Smooth muscle cell of the brain vasculature (primary cell): ENCODE measurements at regions not wholly inside any gene's neighbourhood (a gene's known extent, or its start where the extent isn't known, plus 50 kb on each side); places are given as distances from the start of the nearest gene placed in this dataset.

Experiments
- DNase-seq: peaks from one replicate; pipeline ENCODE4 v3.0.0-alpha.2; 2012; ENCODE audit warnings: low read depth, low spot score

- DNase-seq: no peak
Observed at GRCh38 chr4:92106816-92107215, 196.9 kb upstream of the GRID2 start.

DNA sequence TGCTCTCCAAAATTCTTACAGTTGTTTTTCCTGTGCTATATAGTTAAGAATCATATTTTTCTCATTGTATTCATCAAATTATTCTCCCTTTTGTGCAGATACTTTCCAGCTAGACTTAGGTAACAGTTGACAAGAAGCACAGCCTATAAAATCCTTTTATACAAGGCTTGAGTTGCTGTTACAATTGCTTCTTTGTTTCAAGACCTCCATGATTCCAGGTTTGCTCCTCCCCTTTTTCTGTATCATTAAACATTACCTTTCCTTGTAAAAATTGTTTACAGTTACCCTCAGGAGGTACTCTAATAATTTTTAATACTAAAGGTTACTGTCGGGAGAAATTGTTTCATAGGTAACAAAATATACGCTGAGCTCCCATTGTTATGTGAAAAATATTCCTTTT is 192.3 kb upstream of the GRID2 start:
- no peak for DNase-seq

DNA sequence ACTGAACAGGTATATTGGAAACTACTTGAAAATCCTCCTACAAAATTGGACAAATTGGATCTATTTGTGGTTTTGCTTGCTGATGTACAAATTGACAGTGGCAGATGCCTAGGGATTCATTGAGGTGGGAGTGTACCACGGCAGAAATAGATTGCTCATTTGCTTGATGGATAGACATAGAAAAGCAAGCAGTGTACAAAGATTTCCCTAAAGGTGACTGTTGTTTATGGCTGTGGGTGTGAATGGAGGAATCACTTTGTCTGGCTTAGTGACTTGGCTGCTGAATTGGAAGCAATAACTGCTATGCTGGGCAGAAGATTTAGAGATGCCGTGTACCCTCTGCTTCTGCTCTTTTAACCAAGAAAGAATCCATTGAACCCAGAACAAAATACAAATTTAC is 191.0 kb upstream of the GRID2 start:
- DNase-seq: no peak

DNA sequence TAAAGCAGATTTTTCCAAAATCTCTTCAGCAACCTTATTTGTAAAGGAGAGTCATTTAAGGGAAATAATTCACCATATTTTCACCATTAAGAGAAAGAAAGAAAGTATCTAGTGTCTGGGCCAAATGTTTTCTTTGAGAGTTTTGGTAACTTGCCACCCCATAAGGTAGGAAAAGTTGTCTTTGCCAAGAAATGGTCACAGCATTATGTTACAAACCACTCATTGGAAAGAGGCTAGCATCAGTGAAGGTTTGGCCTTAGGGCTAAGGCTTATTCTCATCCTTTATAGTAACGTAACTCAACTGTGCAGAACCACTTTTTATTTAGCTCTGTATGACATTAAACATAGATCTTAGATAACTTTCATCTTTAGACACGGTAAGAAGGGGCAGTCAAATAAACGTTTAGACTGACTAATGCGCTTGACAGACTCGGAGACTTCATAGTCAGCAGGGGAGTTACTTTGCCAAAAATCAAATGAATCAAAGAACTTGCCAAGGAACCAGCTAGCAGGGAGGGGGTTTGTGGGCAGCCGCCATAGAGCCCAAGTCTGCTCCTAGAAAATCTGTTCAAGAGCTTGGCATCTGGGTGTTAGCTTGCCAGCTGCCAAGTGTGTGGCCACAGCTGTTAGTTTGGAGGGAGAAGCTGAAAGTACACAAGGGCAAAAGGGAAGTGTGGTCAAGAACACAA is 182.8 kb upstream of the GRID2 start:
- DNase-seq: no peak

- DNase-seq: no peak
Observed at GRCh38 chr4:92122911-92123310, 180.9 kb upstream of the GRID2 start.

DNA sequence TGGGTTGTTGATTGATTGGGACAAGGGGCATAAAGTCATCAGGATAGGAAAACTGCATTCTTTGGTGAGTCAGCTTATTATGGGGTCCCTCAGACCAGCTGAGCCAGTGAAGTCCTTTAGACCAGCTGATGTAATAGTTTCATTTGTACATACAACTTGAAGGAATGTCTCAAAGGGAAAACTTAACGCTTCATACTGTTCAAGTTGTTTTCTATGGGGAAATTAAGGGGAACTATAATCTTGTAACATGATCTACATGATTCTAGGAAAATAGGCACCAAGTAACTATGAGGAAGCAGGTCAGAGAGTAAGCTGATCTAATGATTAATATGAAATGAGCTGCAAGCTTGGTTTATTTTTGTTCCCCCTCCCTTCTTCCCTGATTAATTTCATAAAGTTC is 175.1 kb upstream of the GRID2 start:
- DNase-seq: no peak

DNA sequence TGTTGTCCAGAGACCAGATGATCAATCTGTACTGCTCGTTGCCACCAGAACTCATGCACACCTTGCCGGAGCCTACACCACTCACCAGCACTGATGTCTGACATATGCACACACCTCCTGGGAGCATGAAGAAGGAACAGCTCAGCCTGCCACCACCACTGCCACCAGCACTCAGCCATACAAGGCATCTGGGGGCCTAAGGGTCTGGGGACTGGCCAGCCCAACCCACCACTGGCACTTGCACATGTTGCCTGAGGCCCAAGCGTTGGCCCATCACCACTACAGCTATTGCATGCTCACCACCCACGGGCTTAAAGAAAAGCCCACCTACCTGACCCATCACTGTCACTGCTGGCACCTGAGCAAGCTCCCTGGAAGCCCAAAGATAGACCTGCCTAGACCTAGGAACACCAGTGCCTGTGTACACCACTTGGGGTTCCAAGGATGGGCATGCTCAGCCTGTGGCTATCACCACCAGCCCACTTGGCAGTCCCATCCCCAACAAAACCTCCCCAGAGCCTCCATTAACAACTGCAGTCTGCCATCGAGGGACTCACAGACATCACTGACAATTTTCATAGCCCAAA is 174.3 kb upstream of the GRID2 start:
- DNase-seq: no peak

- no peak for DNase-seq
Observed at GRCh38 chr4:92136434-92136833, 167.3 kb upstream of the GRID2 start.

DNA sequence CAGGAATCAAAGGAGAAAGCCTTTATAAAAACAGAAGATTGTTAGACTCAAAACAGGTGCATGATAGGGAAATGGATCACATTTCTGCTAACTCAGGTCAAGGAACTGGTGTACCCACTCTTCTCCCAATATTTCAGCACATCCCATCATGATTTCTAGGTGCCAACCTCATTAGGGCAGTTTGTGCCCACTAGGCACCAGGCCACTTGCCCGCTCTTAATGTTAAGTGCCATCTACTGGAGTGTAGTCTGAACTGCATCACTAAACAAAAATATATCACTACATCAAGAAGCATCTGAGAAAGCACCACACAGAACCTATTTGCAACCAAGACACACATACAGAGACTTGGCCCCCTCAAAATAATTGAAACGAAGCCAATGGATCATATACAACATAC is 140.4 kb upstream of the GRID2 start:
- no peak for DNase-seq

- DNase-seq: no peak
Observed at GRCh38 chr4:92170340-92170739, 133.4 kb upstream of the GRID2 start.

- DNase-seq: no peak
Observed at GRCh38 chr4:92172203-92172602, 131.6 kb upstream of the GRID2 start.

DNA sequence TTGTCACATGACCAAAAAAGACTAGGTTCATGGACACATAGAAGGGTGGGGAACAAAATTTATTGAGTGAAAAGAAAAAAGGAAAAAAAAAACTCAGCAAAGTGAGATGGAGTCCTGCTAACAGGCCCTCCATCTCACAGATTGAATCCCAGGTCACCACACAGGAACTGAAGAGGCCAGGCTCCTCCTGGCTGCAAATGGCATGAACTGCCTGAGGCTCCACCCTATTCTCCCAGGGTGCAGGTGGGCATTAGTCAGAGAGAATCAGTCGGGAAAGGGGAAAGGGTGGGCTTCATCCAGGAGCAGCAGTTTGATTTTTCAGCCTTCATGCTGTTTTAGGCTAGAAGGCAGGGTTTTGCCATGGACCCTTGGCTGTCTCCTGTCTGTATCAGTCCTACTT is 128.5 kb upstream of the GRID2 start:
- no peak for DNase-seq

DNA sequence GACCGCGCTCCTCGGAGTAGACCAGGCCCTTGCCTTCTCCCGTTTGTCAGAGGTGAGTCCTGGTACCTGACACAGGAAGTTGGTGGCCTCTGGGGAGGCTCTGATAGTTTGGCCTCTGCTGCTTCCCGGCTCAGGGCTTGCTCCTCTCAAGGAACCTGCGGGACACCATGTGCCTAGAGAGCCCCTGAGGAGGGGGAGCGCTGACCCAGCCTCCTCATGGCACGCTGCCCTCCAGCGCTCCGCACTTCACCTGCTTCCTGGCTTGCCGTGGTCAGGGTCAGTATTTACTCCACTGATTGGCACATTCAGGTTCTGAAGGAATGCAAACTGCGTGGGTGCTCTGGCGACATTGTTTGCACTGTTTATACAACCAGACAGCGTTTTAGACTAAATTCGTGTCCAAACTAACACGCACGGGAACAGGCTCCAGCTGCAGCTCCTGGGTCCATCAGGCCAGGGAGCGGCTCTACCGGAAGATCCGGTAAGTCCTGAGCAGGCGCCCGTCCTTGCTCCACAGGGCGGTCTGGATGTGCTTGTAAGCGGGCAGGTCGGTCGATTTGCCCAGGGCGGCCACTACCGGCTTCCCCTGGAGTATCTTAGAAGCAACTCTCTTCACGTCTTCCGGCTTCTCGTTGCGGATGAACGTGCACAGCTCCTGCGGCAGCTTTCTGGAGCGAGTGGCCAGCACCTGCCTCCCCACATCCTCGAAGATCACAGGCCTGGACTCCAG is 121.6 kb upstream of the GRID2 start:
- DNase-seq: no peak

- DNase-seq: no peak
Observed at GRCh38 chr4:92182736-92183407, 120.9 kb upstream of the GRID2 start.

DNA sequence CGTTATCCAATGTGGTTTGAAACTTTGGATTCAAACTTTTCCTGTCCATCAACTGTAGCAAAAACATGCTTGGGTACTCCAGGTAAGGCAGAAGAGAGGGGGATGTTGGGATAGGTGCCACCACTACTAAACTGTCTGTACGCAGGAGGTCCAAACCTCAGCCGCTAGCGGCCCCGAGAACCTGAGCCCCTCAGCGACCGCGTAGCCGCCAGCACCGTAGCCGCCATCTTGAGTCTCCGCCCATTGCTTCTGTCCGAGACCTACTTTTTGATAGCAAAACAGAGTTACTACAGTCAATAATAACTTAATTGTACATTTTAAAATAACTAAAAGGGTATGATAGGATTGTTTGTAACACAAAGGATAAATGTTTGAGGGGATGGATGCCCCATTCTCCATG is 119.9 kb upstream of the GRID2 start:
- no peak for DNase-seq

- DNase-seq: no peak
Observed at GRCh38 chr4:92184566-92184965, 119.2 kb upstream of the GRID2 start.

- no peak for DNase-seq
Observed at GRCh38 chr4:92186239-92186638, 117.5 kb upstream of the GRID2 start.

DNA sequence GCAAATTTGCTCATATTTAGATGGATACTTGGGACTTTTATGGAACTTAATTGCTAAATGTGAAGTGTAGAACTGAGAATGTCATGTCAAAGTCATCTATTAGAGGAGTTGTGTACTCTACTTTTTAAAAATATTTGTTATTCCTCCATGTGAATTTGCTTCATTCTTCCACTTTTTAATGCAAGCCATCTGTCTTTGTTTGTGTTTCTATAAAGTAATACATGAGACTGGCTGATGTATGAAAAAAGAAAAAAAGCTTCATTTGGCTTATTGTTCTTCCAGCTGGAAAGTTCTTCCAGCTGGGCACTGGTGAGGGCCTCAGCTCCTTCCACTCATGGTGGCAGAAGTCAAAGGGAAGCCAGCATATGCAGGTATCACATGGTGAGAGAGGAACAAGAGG is 114.6 kb upstream of the GRID2 start:
- DNase-seq: no peak

DNA sequence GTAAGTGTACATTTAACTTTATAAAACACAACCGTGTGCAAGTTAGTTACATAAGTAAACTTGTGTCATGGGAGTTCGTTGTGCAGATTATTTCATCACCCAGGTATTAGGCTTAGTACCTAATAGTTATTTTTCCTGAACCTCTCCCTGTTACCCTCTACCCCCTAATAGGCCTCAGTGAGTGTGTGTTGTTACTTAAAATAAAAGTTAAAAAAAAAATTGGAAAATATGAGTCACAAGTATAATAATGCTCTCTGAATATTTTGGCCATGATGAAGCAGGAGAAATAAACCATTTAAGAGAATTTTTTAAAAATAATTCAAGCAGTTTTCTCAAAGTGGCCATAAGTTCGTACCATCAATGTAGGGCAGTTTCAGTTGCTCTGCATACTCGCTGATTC is 105.1 kb upstream of the GRID2 start:
- DNase-seq: no peak

- DNase-seq: no peak
Observed at GRCh38 chr4:92199135-92199534, 104.6 kb upstream of the GRID2 start.

DNA sequence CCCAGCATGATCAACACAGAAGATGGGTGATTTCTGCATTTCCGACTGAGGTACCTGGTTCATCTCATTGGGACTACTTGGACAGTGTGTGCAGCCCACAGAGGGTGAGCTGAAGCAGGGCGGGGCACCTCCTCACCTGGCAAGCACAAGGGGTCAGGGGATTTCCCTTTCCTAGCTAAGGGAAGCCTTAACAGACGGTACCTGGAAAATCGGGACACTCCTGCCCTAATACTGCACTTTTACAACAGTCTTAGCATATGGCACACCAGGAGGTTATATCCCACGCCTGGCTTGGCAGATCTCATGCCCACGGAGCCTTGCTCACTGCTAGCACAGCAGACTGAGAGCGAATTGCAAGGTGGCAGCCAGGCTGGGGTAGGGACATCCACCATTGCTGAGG is 92.9 kb upstream of the GRID2 start:
- DNase-seq: no peak

DNA sequence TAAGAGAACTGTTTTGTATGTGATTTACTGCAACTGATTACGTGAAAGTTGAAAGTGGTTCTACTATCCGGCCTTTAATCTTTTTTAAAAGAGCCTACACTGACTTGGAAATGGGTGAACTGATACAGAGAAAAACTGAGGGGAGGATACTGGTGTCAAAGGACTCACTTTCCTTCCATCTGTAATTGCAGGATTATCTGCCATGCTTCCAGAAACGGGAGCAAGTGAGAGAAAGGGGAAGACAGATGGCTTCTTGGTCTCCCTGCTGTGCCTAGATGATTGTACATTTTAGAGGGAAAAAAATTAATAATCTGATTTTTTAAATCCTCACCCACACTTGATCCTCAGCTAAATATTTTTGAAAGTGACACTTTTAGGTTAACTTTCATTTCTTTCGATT is 88.3 kb upstream of the GRID2 start:
- no peak for DNase-seq

GRCh38 chr4:92231511-92231910 is 72.3 kb upstream of the GRID2 start:
- no peak for DNase-seq
